OCI-LY1 (cell line): ENCODE measurements at regions not wholly inside any gene's neighbourhood (a gene's known extent, or its start where the extent isn't known, plus 50 kb on each side); places are given as distances from the start of the nearest gene placed in this dataset.

Experiments used
- H2AFZ ChIP-seq: fragments of 200-600 bp; sonication (generic), shearing (Covaris generic); 2 replicates; pipeline ENCODE4 v1.6.0; 2014; ENCODE audit warnings: antibody characterized with exemption, mild to moderate bottlenecking, low read length
- H3F3A ChIP-seq: fragments of 200-600 bp; sonication (generic), shearing (Covaris generic); 2 replicates; pipeline ENCODE4 v1.6.0; 2014; ENCODE audit warnings: mild to moderate bottlenecking, antibody characterized with exemption, low read length, moderate library complexity; ENCODE audit not compliant: insufficient read depth
- H3K27ac ChIP-seq: fragments of 200-600 bp; sonication (generic); 2 replicates; pipeline ENCODE4 v1.5.1; 2014; ENCODE audit warnings: low read length, mixed run types, mild to moderate bottlenecking, low read depth; ENCODE audit not compliant: poor library complexity, severe bottlenecking
- H3K27me3 ChIP-seq: fragments of 200-600 bp; sonication (generic); 2 replicates; pipeline ENCODE4 v1.6.0; 2014; ENCODE audit warnings: antibody characterized with exemption, mild to moderate bottlenecking, low read length, moderate library complexity; ENCODE audit not compliant: insufficient read depth
- H3K36me3 ChIP-seq: fragments of 200-600 bp; sonication (generic); 2 replicates; pipeline ENCODE4 v1.6.1; 2014; ENCODE audit warnings: mild to moderate bottlenecking, antibody characterized with exemption, low read length, moderate library complexity, mixed read lengths; ENCODE audit not compliant: insufficient read depth
- H3K4me1 ChIP-seq: fragments of 200-600 bp; sonication (generic); 2 replicates; pipeline ENCODE4 v1.5.1; 2014; ENCODE audit warnings: mild to moderate bottlenecking, low read length, moderate library complexity; ENCODE audit not compliant: insufficient read depth, severe bottlenecking
- H3K4me2 ChIP-seq: fragments of 200-600 bp; sonication (generic), shearing (Covaris generic); 2 replicates; pipeline ENCODE4 v1.6.1; 2014; ENCODE audit warnings: low read length
- H3K4me3 ChIP-seq: fragments of 200-600 bp; sonication (generic); 2 replicates; pipeline ENCODE4 v1.5.1; 2014; ENCODE audit warnings: low read length, low read depth, mild to moderate bottlenecking, mixed read lengths; ENCODE audit not compliant: poor library complexity, severe bottlenecking
- H3K79me2 ChIP-seq: fragments of 200-600 bp; shearing (Covaris generic); 2 replicates; pipeline ENCODE4 v1.6.1; 2016; ENCODE audit warnings: mixed run types, low read length, mixed read lengths; ENCODE audit not compliant: insufficient read depth
- H3K9ac ChIP-seq: fragments of 200-600 bp; sonication (generic), shearing (Covaris generic); 2 replicates; pipeline ENCODE4 v1.6.1; 2014; ENCODE audit warnings: mild to moderate bottlenecking, low read length, mixed read lengths
- H3K9me2 ChIP-seq: fragments of 200-600 bp; sonication (generic), shearing (Covaris generic); 2 replicates; pipeline ENCODE4 v1.6.1; 2014; ENCODE audit warnings: low read depth, mild to moderate bottlenecking, low read length, mixed read lengths
- H3K9me3 ChIP-seq: fragments of 200-600 bp; shearing (Covaris generic); 2 replicates; pipeline ENCODE4 v1.6.1; 2014; ENCODE audit warnings: low read length, mixed read lengths
- H4K20me1 ChIP-seq: fragments of 200-600 bp; sonication (generic), shearing (Covaris generic); 2 replicates; pipeline ENCODE4 v1.6.0; 2016; ENCODE audit warnings: mild to moderate bottlenecking, low read length; ENCODE audit not compliant: insufficient read depth
- CTCF ChIP-seq: fragments of 200-600 bp; sonication (generic), shearing (Covaris generic); IDR thresholded peaks from 2 replicates; pipeline ENCODE4 v1.5.1; 2017; ENCODE audit warnings: mild to moderate bottlenecking, antibody characterized with exemption, low read length, moderate library complexity, mixed read lengths
- EZH2 ChIP-seq: fragments of 200-600 bp; sonication (generic), shearing (Covaris generic); IDR thresholded peaks from 2 replicates; pipeline ENCODE4 v1.8.0; 2017; ENCODE audit warnings: borderline replicate concordance, mixed run types, mild to moderate bottlenecking, antibody characterized with exemption, low read length, moderate library complexity, mixed read lengths

- Histone ChIP-seq H3K36me3 (no peaks in the 10 kb centered on the region), H3K4me1 (peaks cover 80% of the 10 kb centered on the region), H3K9me3 (no peaks in the 10 kb centered on the region), H3K27ac (peak overlapping the region; percentile 93), H3K4me3 (peak overlapping the region; percentile 22), H3F3A (peaks cover 4% of the 10 kb centered on the region; the same call in 1 of the 2 replicates), H4K20me1 (no peaks in the 10 kb centered on the region), H3K9me2 (no peaks in the 10 kb centered on the region), H2AFZ (no peak overlapping the region), H3K27me3 (no peaks in the 10 kb centered on the region), H3K4me2 (peak overlapping the region; percentile 47), H3K79me2 (no peaks in the 10 kb centered on the region), H3K9ac (peak overlapping the region; percentile 63)
- TF ChIP-seq EZH2 (no peak), CTCF (peak; percentile 100)
Observed at GRCh38 chr11:111429066-111429506, 50.0 kb upstream of the POU2AF1 start.
